ENCODE measurements at regions not wholly inside any gene's neighbourhood (a gene's known extent, or its start where the extent isn't known, plus 50 kb on each side); places are given as distances from the start of the nearest gene placed in this dataset.

DNA sequence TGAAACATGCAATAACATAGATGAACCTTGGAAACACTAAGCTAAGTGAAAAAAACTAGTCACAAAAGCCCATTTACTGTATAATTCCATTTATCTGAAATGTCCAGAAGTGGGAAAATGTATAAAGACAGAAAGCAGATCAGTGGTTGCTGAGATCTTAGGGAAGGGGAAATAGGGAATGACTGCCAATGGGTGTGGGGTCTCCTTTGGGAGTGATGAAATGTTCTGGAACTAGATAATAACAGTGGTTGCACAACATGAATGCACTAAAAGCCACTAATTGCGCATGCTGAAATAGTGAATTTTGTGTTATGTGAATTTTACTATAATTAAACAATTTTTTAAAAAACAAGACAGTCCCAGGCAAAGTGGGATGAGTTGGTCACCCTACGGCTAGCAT lies 472.8 kb downstream of the CCDC171 start:
- Histone ChIP-seq H3K9ac (ENCODE audit: low read depth, low read length) (no peak overlapping the region), H3K27ac (ENCODE audit: low read length) (no peak overlapping the region), H3K4me1 (ENCODE audit: insufficient read depth, low read length) (peaks cover 6% of the 10 kb centered on the region; the same call in 1 of the 2 replicates)

DNA sequence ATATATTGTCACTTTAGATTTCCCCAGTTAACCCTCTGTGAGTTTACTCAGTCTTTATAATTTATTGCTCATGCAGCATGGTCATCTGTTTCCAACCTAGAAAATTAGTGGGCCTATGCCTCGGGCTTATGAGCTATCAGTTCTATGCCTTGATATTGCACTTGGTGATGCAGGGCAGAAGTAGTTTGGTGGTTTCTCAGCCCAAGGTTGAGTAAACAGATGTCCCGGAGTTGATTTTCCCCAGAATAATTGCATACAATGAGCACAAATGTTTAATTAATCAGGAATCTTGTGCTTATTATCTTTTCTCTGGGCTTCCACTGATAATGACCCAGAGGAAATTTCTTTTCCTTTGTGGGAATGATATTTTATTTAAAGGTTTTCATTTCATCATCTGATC lies 474.0 kb downstream of the CCDC171 start:
- no peaks in the 10 kb centered on the region for H3K36me3 ChIP-seq (ENCODE audit: insufficient read depth, low read depth, low read length)
- no peak overlapping the region for H3K9ac ChIP-seq (ENCODE audit: low read depth, low read length)
- peaks cover 6% of the 10 kb centered on the region; the same call in 1 of the 2 replicates for H3K4me1 ChIP-seq (ENCODE audit: insufficient read depth, low read length)
- no peak overlapping the region for H3K27ac ChIP-seq (ENCODE audit: low read length)
- no peaks in the 10 kb centered on the region for H3K9me3 ChIP-seq (ENCODE audit: insufficient read depth, low read depth, low read length)
- H3K27me3 ChIP-seq (ENCODE audit: insufficient read depth, low read length): no peaks in the 10 kb centered on the region
- H3K4me3 ChIP-seq (ENCODE audit: low read length): no peak overlapping the region

More for the DNA sequence above, 472.8 kb downstream of the CCDC171 start:
- Histone ChIP-seq H3K9me3 (ENCODE audit: insufficient read depth, low read depth, low read length) (no peaks in the 10 kb centered on the region), H3K27me3 (ENCODE audit: insufficient read depth, low read length) (no peaks in the 10 kb centered on the region), H3K4me3 (ENCODE audit: low read length) (no peak overlapping the region), H3K36me3 (ENCODE audit: insufficient read depth, low read depth, low read length) (no peaks in the 10 kb centered on the region)

DNA sequence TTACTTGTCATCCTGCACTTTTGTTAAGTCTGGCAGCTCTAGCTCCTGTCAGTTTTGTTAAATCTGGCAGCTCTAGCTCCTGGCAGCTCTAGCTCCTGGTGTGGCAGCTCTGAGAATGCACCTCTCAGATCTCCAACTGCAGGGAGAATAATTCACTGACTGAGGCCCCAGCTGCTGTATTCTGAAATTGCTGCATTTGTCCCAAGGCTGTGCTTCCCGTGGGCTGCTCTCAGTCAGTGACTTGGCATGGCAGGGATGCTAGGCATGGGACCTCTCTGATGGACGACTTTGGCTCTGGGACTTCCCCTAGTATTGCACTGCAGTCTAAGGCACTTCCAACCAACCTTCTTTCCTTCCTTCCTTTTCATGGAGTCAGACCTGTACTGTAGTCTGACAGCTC lies 475.7 kb downstream of the CCDC171 start:
- Histone ChIP-seq H3K4me1 (ENCODE audit: insufficient read depth, low read length) (no peaks in the 10 kb centered on the region), H3K27me3 (ENCODE audit: insufficient read depth, low read length) (no peaks in the 10 kb centered on the region), H3K9me3 (ENCODE audit: insufficient read depth, low read depth, low read length) (no peaks in the 10 kb centered on the region), H3K36me3 (ENCODE audit: insufficient read depth, low read depth, low read length) (no peaks in the 10 kb centered on the region), H3K4me3 (ENCODE audit: low read length) (no peak overlapping the region), H3K27ac (ENCODE audit: low read length) (no peak overlapping the region), H3K9ac (ENCODE audit: low read depth, low read length) (no peak overlapping the region)

DNA sequence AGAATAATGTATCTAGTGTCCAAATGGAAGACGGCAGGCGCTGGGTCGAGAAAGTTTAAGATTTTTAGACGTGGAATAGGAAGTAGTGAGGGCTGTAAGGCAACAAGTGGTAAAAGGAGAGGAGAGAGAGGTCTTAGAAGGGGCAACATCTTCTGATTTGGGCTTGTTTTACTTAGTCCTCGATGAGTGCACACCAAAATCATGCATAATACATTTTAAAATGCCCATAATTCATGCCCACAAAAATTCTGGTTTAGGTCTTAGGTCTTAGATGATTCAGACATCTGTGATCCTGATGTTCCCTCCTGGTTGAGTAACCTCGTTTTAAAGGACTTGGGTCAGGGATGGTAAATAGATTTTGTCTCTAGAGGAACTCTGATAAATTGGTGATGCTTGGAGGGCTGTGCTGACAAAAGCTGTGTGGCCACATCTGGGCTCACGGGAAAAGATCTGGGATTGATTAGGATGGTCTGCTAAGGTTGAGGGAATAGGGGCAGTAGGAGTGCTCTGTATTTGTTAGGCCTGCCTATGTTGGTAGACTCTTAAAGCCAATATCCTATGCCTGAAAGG lies 476.3 kb downstream of the CCDC171 start:
- Histone ChIP-seq H3K9me3 (ENCODE audit: insufficient read depth, low read depth, low read length) (no peaks in the 10 kb centered on the region), H3K27ac (ENCODE audit: low read length) (no peak overlapping the region), H3K4me3 (ENCODE audit: low read length) (no peak overlapping the region), H3K9ac (ENCODE audit: low read depth, low read length) (no peak overlapping the region), H3K4me1 (ENCODE audit: insufficient read depth, low read length) (no peaks in the 10 kb centered on the region), H3K36me3 (ENCODE audit: insufficient read depth, low read depth, low read length) (no peaks in the 10 kb centered on the region), H3K27me3 (ENCODE audit: insufficient read depth, low read length) (no peaks in the 10 kb centered on the region)

DNA sequence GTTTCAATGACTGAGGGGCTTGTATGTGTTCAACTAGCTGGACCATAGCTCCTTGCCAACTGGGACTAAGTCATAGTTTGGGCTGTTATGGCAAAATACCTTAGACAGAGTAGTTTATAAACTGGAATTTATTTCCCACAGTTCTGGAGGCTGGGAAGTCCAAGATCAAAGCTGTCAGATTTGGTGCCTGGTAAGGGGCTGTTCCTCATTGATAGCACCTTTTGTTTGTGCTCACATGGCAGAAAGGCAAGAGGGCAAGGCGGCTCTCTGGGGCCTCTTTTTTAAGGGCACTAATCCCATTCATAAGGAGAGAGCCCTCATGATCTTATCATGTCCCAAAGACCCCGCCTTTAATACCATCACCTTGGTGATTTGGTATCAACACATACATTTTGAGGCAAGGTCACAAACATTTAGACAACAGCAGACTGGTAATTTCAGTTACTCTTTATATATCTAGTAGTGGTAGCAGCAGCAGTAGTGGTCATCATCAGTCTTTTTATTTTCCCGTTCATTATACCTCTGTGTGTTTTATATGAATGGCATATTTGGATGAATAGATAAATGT lies 477.0 kb downstream of the CCDC171 start:
- Histone ChIP-seq H3K4me1 (ENCODE audit: insufficient read depth, low read length) (no peaks in the 10 kb centered on the region), H3K9me3 (ENCODE audit: insufficient read depth, low read depth, low read length) (no peaks in the 10 kb centered on the region), H3K4me3 (ENCODE audit: low read length) (no peak overlapping the region), H3K27ac (ENCODE audit: low read length) (no peak overlapping the region), H3K36me3 (ENCODE audit: insufficient read depth, low read depth, low read length) (no peaks in the 10 kb centered on the region), H3K9ac (ENCODE audit: low read depth, low read length) (no peak overlapping the region), H3K27me3 (ENCODE audit: insufficient read depth, low read length) (no peaks in the 10 kb centered on the region)

DNA sequence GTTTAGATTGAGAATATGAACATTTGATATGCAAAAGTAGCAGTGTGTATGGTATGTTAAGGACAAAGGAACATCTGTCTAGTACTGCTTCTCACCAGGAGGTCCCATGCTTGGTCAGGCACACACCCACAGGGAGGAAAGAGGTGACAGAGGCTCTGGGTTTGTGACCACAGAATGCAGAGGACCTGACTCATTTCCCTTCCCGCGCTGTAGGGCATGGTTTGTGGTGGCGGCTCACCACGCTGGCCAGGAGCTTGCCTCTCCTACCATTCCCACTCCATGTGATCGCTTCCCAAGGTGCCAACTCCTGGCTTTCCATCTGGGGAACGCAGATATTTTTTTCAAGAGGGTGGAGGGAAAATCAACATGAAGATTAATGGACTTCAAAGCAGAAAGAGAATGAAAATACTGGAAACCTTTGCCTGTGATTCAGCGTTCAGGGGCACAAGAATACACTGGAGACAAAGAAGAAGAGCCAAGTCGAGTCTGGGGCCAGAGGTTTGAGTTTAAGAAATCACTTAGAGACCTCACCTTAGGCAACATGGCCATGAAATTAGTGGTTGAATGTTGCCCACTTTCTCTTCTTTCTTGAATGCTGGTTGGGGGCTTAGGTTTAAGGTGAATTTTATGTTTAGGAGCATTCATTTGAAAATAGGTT lies 477.8 kb downstream of the CCDC171 start:
- Histone ChIP-seq H3K36me3 (ENCODE audit: insufficient read depth, low read depth, low read length) (no peaks in the 10 kb centered on the region), H3K27ac (ENCODE audit: low read length) (no peak overlapping the region), H3K4me3 (ENCODE audit: low read length) (no peak overlapping the region), H3K27me3 (ENCODE audit: insufficient read depth, low read length) (no peaks in the 10 kb centered on the region), H3K4me1 (ENCODE audit: insufficient read depth, low read length) (no peaks in the 10 kb centered on the region), H3K9ac (ENCODE audit: low read depth, low read length) (no peak overlapping the region), H3K9me3 (ENCODE audit: insufficient read depth, low read depth, low read length) (no peaks in the 10 kb centered on the region)

DNA sequence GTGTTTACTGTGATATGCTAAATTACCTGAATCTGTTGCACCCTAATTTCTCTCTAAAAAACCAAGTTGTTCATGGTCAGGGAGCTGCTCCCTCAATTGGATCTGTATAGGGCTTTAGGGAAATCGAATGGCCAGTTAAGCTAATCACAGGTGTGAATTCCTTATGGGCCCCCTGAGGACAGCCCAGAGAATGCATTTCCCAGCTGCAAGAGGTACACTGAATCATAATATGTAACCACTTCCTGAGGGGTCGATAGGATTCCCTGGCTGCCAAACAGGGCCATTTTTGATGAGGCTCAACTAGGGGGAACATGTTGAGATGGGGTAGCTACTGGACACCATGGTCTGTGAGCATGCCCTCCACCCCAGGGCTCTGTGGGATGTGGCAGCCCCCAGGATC lies 478.6 kb downstream of the CCDC171 start:
- Histone ChIP-seq H3K9ac (ENCODE audit: low read depth, low read length) (no peak overlapping the region), H3K9me3 (ENCODE audit: insufficient read depth, low read depth, low read length) (no peaks in the 10 kb centered on the region), H3K27ac (ENCODE audit: low read length) (no peak overlapping the region), H3K4me3 (ENCODE audit: low read length) (no peak overlapping the region), H3K36me3 (ENCODE audit: insufficient read depth, low read depth, low read length) (no peaks in the 10 kb centered on the region), H3K27me3 (ENCODE audit: insufficient read depth, low read length) (no peaks in the 10 kb centered on the region), H3K4me1 (ENCODE audit: insufficient read depth, low read length) (no peaks in the 10 kb centered on the region)

DNA sequence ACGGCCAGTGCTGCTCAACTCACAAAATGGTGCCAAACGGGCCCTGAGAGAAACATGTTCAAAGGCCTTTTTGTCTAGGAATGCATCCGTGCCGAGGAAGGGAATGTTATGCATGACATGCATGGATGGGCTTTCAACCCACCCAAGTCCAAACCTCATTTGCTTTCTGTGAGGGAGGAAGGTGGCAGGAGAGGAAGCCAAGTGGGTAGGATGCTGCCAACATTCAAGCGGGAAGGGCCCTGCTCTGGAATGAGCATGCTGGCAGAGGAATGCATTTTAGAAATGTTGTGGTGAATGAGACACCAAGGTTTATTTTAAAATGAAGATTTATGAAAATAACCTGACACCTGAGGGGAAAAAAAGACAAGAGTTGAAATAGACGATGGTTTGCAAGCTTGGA lies 479.1 kb downstream of the CCDC171 start:
- no peaks in the 10 kb centered on the region for H3K9me3 ChIP-seq (ENCODE audit: insufficient read depth, low read depth, low read length)

DNA sequence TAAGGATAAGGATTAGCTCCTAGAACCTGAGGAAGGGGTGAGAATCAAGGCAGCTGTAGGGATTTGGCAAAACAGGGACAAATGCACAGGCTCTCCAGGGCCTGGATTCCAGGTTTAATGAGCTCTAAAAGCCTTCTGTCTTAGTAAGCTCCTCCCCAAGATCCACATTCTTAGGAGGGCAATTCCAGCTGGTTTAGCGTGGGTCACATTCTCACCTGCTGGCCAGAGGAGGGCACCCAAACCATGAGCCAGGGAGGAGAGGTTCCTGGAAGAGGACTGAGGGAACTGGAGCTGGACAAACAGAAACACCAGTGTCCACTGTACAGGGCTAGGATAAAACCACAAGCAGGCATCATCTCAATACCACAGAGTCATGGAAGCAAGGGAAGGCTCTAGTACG lies 480.0 kb downstream of the CCDC171 start:
- Histone ChIP-seq H3K4me3 (ENCODE audit: low read length) (no peak overlapping the region), H3K27ac (ENCODE audit: low read length) (no peak overlapping the region), H3K9me3 (ENCODE audit: insufficient read depth, low read depth, low read length) (no peaks in the 10 kb centered on the region)

More for the DNA sequence above, 479.1 kb downstream of the CCDC171 start:
- Histone ChIP-seq H3K36me3 (ENCODE audit: insufficient read depth, low read depth, low read length) (no peaks in the 10 kb centered on the region), H3K27me3 (ENCODE audit: insufficient read depth, low read length) (no peaks in the 10 kb centered on the region), H3K9ac (ENCODE audit: low read depth, low read length) (no peak overlapping the region), H3K4me3 (ENCODE audit: low read length) (no peak overlapping the region), H3K4me1 (ENCODE audit: insufficient read depth, low read length) (no peaks in the 10 kb centered on the region), H3K27ac (ENCODE audit: low read length) (no peak overlapping the region)

DNA sequence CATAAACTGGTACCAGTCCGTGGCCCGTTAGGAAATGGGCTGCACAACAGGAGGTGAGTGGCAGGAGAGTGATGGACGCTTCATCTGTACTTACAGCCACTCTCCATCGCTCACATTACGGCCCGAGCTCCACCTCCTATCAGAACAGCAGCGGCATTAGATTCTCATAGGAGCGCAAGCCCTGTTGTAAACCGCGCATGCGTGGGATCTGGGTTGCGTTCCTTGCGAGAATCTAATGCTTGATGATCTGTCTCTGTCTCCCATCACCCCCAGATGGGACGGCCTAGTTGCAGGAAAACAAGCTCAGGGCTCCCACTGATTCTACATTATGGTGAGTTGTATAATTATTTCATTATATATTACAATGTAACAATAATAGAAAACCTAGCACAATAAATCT lies 480.4 kb downstream of the CCDC171 start:
- no peaks in the 10 kb centered on the region for H3K27me3 ChIP-seq (ENCODE audit: insufficient read depth, low read length)
- no peak overlapping the region for H3K9ac ChIP-seq (ENCODE audit: low read depth, low read length)
- H3K36me3 ChIP-seq (ENCODE audit: insufficient read depth, low read depth, low read length): no peaks in the 10 kb centered on the region
- no peaks in the 10 kb centered on the region for H3K4me1 ChIP-seq (ENCODE audit: insufficient read depth, low read length)
- no peak overlapping the region for H3K4me3 ChIP-seq (ENCODE audit: low read length)
- no peak overlapping the region for H3K27ac ChIP-seq (ENCODE audit: low read length)
- H3K9me3 ChIP-seq (ENCODE audit: insufficient read depth, low read depth, low read length): no peaks in the 10 kb centered on the region

More for the DNA sequence above, 480.0 kb downstream of the CCDC171 start:
- Histone ChIP-seq H3K9ac (ENCODE audit: low read depth, low read length) (no peak overlapping the region), H3K36me3 (ENCODE audit: insufficient read depth, low read depth, low read length) (no peaks in the 10 kb centered on the region), H3K27me3 (ENCODE audit: insufficient read depth, low read length) (no peaks in the 10 kb centered on the region), H3K4me1 (ENCODE audit: insufficient read depth, low read length) (no peaks in the 10 kb centered on the region)

DNA sequence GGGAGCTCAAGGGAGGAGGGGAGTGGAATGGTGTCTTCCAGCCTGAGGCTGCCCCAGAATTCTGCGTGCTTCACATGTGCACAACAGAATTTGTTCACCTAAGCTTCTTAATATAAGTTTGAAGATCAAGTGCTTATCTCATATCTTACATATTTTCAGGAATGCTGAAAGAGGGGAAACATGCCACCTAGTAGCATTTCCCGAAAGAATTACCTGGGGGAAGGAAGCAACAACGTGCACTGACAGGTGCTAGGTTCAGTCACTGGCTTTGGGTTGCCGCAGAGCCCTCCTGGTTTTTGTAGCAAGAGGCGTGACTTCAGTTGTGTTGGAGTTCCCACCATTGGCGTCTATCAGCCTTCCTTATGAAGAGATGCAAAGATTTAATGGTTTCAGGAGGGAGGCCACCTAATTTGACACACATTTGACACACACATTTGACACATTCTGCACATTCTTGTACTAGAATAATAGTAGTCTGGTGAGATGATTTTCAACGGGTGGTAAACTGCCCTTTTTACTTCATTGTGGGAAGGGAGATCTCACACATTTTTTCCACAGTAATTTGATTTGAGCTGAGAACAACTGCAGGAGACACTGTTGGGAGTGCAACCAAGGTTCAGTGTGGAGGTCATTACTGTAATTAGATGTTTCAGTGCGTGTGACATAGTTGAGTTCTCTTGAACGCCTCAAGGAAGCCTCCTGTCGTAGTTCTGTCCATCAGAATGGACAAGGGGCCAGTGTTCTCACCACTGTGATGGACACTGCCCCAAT lies 481.3 kb downstream of the CCDC171 start:
- no peak overlapping the region for H3K27ac ChIP-seq (ENCODE audit: low read length)
- H3K4me1 ChIP-seq (ENCODE audit: insufficient read depth, low read length): no peaks in the 10 kb centered on the region; the same call in 1 of the 2 replicates
- H3K4me3 ChIP-seq (ENCODE audit: low read length): no peak overlapping the region
- H3K9ac ChIP-seq (ENCODE audit: low read depth, low read length): no peak overlapping the region
- no peaks in the 10 kb centered on the region for H3K36me3 ChIP-seq (ENCODE audit: insufficient read depth, low read depth, low read length)
- no peaks in the 10 kb centered on the region for H3K27me3 ChIP-seq (ENCODE audit: insufficient read depth, low read length)
- no peaks in the 10 kb centered on the region for H3K9me3 ChIP-seq (ENCODE audit: insufficient read depth, low read depth, low read length)
